ENCODE measurements at regions not wholly inside any gene's neighbourhood (a gene's known extent, or its start where the extent isn't known, plus 50 kb on each side); places are given as distances from the start of the nearest gene placed in this dataset.
"Not testable (repeated sequence)": the region's sequence is repeated elsewhere in the genome, so short reads cannot be mapped to it uniquely, and the experiment has no call there.

DNA sequence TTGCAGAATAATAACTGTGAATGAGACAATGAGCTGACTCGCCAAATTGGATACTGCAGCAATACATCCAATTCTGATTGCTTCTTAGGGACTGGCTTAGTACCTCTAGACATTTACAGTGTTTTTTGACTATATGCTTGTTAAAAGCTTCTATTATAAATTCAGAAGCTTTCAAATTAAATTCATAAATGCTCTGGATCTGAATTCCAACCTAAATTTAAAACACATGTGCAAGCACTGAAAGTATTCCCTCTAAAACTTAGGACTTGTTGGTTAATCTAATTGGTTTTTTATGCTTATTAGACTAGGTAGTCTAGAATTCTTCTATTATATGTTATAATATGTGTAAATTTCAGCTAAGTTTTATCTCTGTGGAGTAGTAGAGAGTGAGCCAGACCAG is 306.9 kb downstream of the CPS1 start:
- Mint-ChIP-seq H3K4me1 (ENCODE audit: unreplicated experiment) (no peaks in the 10 kb centered on the region), H3K27ac (ENCODE audit: unreplicated experiment) (no peak overlapping the region), H3K9me3 (ENCODE audit: unreplicated experiment) (no peaks in the 10 kb centered on the region), H3K4me3 (ENCODE audit: unreplicated experiment) (no peak overlapping the region), H3K36me3 (ENCODE audit: unreplicated experiment) (no peaks in the 10 kb centered on the region), H3K27me3 (ENCODE audit: unreplicated experiment) (peaks cover 4% of the 10 kb centered on the region)
- no peak for DNase-seq (ENCODE audit: extremely low spot score, unreplicated experiment)
- TF ChIP-seq, protein P1, sequence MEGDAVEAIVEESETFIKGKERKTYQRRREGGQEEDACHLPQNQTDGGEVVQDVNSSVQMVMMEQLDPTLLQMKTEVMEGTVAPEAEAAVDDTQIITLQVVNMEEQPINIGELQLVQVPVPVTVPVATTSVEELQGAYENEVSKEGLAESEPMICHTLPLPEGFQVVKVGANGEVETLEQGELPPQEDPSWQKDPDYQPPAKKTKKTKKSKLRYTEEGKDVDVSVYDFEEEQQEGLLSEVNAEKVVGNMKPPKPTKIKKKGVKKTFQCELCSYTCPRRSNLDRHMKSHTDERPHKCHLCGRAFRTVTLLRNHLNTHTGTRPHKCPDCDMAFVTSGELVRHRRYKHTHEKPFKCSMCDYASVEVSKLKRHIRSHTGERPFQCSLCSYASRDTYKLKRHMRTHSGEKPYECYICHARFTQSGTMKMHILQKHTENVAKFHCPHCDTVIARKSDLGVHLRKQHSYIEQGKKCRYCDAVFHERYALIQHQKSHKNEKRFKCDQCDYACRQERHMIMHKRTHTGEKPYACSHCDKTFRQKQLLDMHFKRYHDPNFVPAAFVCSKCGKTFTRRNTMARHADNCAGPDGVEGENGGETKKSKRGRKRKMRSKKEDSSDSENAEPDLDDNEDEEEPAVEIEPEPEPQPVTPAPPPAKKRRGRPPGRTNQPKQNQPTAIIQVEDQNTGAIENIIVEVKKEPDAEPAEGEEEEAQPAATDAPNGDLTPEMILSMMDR (IDR thresholded peaks at IDR 0.05): no peak

DNA sequence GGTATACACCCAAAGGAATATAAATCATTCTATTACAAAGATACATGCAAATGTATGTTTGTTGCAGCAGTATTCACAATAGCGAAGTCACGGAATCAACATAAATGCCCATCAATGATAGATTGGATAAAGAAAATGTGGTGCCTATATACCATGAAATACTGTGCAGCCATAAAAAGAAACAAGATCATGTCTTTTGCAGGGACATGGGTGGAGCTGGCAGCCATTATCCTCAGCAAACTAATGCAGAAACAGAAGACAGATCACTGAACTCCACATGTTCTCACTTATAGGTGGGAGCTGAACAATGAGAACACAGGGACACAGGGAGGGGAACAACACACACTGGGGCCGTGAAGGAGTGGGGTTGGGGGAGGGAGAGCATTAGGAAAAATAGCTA is 315.2 kb downstream of the CPS1 start:
- not testable (repeated sequence) for H3K36me3 Mint-ChIP-seq (ENCODE audit: unreplicated experiment); H3K27ac Mint-ChIP-seq (ENCODE audit: unreplicated experiment); H3K4me1 Mint-ChIP-seq (ENCODE audit: unreplicated experiment); DNase-seq (ENCODE audit: extremely low spot score, unreplicated experiment); H3K9me3 Mint-ChIP-seq (ENCODE audit: unreplicated experiment); H3K27me3 Mint-ChIP-seq (ENCODE audit: unreplicated experiment); H3K4me3 Mint-ChIP-seq (ENCODE audit: unreplicated experiment)

DNA sequence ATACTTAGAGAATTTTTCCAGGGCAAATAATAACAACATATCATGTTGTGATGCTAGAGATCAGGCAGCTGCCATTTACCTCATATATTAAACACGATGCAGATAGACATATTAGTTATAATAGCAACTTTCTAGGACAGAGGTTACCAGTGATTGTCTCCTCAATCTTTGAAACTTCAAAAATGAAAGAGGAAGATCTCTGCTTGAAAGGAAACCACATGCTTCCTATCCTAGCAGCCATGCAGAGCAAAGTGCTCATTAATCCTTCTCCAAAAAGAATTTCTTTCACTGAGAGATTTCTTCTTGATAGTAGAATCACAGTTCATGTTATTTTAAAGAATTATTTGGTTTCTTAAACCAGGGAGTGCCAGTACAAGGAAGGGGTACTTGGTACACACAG is 317.2 kb downstream of the CPS1 start:
- H3K27me3 Mint-ChIP-seq (ENCODE audit: unreplicated experiment): peaks cover 2% of the 10 kb centered on the region
- TF ChIP-seq, protein P1 (IDR thresholded peaks at IDR 0.05): no peak
- H3K4me1 Mint-ChIP-seq (ENCODE audit: unreplicated experiment): no peaks in the 10 kb centered on the region
- no peaks in the 10 kb centered on the region for H3K36me3 Mint-ChIP-seq (ENCODE audit: unreplicated experiment)
- no peak overlapping the region for H3K4me3 Mint-ChIP-seq (ENCODE audit: unreplicated experiment)
- DNase-seq (ENCODE audit: extremely low spot score, unreplicated experiment): no peak
- no peak overlapping the region for H3K27ac Mint-ChIP-seq (ENCODE audit: unreplicated experiment)
- peaks cover 5% of the 10 kb centered on the region for H3K9me3 Mint-ChIP-seq (ENCODE audit: unreplicated experiment)

DNA sequence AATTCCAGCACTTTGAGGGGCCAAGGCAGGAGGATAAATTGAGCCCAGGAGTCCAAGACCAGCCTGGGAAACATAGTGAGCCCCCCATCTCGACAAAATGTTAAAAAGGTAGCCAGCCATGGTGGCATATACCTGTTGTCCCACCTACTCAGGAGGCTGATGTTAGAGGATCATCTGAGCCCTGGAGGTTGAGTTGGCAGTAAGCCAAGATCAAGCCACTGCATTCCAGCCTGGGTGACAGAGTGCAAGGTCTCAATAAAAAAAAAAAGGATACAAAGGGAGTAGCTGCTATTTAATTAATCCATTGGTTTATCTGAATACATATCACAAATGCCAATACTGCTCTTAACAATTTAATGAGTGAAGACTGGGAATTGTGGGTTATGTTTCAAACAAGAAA is 327.8 kb downstream of the CPS1 start:
- no peak for DNase-seq (ENCODE audit: extremely low spot score, unreplicated experiment)
- no peaks in the 10 kb centered on the region for H3K9me3 Mint-ChIP-seq (ENCODE audit: unreplicated experiment)
- TF ChIP-seq, protein P1 (IDR thresholded peaks at IDR 0.05): no peak
- H3K36me3 Mint-ChIP-seq (ENCODE audit: unreplicated experiment): no peaks in the 10 kb centered on the region
- H3K4me1 Mint-ChIP-seq (ENCODE audit: unreplicated experiment): no peaks in the 10 kb centered on the region
- peaks cover 3% of the 10 kb centered on the region for H3K27me3 Mint-ChIP-seq (ENCODE audit: unreplicated experiment)
- no peak overlapping the region for H3K4me3 Mint-ChIP-seq (ENCODE audit: unreplicated experiment)
- H3K27ac Mint-ChIP-seq (ENCODE audit: unreplicated experiment): no peak overlapping the region

DNA sequence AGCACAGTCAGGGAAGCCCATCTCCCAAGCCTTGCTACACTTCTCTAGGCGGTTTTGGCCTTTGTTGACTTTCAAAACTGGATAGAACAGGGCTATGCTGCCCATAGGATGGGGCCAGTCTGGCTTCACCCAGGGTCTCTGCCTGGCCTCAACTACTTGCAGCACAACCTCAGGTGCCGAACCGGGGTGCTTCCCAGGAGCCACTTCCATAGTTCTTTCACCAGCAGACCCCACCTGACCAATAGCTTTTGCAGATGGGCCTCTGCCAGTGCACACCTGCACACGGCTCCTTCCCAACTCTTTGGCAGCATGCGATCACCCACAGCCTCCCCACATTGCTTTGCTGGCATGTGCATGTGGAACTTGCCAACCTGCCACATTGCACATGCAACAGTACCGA is 331.6 kb downstream of the CPS1 start:
- Mint-ChIP-seq H3K27me3 (ENCODE audit: unreplicated experiment) (no peaks in the 10 kb centered on the region), H3K4me1 (ENCODE audit: unreplicated experiment) (no peaks in the 10 kb centered on the region), H3K9me3 (ENCODE audit: unreplicated experiment) (peaks cover 28% of the 10 kb centered on the region), H3K4me3 (ENCODE audit: unreplicated experiment) (no peak overlapping the region), H3K36me3 (ENCODE audit: unreplicated experiment) (no peaks in the 10 kb centered on the region), H3K27ac (ENCODE audit: unreplicated experiment) (no peak overlapping the region)
- no peak for DNase-seq (ENCODE audit: extremely low spot score, unreplicated experiment)
- TF ChIP-seq, protein P1 (IDR thresholded peaks at IDR 0.05): no peak

DNA sequence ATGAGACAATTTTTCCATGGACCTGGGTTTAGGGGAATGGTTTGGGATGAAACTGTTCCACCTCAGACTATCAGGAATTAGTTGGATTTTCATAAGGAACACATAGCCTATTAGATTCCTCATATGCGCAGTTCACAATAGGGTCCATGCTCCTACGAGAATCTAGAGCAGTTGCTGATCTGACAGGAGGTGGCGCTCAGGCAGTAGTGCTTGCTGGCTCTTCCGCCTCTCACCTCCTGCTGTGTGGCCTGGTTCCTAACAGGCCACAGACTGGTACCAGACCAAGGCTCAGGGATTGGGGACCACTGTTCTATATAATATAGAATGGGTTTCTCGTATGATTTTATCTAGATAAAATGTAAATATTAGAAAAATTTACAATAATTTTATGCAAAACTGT is 338.7 kb downstream of the CPS1 start:
- Mint-ChIP-seq H3K36me3 (ENCODE audit: unreplicated experiment) (no peaks in the 10 kb centered on the region), H3K27me3 (ENCODE audit: unreplicated experiment) (no peaks in the 10 kb centered on the region), H3K9me3 (ENCODE audit: unreplicated experiment) (peaks cover 30% of the 10 kb centered on the region), H3K4me3 (ENCODE audit: unreplicated experiment) (no peak overlapping the region), H3K4me1 (ENCODE audit: unreplicated experiment) (peaks cover 13% of the 10 kb centered on the region), H3K27ac (ENCODE audit: unreplicated experiment) (no peak overlapping the region)
- TF ChIP-seq, protein P1 (IDR thresholded peaks at IDR 0.05): no peak
- DNase-seq (ENCODE audit: extremely low spot score, unreplicated experiment): no peak

Data from osteocyte (in vitro differentiated cells).